ENCODE measurements at regions not wholly inside any gene's neighbourhood (a gene's known extent, or its start where the extent isn't known, plus 50 kb on each side); places are given as distances from the start of the nearest gene placed in this dataset.
"Not testable (repeated sequence)": the region's sequence is repeated elsewhere in the genome, so short reads cannot be mapped to it uniquely, and the experiment has no call there.

DNA sequence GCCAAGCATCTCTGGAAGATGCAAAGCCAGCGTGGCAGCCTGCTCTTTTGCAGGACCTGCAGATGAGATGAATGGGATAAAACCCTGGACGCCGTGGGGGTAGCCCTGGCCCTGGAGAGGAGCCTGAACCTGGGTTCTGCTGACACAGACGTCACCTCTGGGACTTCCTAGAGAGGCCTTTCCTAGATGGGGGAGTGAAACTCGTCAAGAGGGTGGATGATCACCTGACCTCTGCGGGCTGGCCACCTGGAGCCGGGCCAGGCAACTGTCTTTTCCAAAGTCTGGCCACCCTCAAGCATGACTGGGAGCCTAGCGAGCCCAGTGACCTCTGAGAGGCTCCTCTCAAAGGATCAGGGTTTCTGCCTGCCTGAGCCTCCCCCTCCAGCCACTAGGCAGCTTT lies 529.0 kb downstream of the KCNJ18 start:
- Mint-ChIP-seq H3K27ac (no peak overlapping the region), H3K36me3 (no peaks in the 10 kb centered on the region), H3K4me1 (no peaks in the 10 kb centered on the region), H3K9me3 (peaks cover 16 to 72% (median 40%) of the 10 kb centered on the region in 7 donors), H3K27me3 (ENCODE audit: low read depth in 3 of 3) (peaks cover 0 to 1% (median 0%) of the 10 kb centered on the region in 3 donors), H3K4me3 (no peak overlapping the region)
- H3K4me2 ChIP-seq (replicated peaks; ENCODE audit: extremely low read depth, low read length, poor library complexity, severe bottlenecking) = no peak overlapping the region
- no peak for DNase-seq
- H3K4me3 ChIP-seq (replicated peaks in 1 of 3; ENCODE audit: low read depth in 2 of 3, low read length in 3 of 3) = no peak overlapping the region
- H3K9ac ChIP-seq (ENCODE audit: insufficient read depth, low read length, poor library complexity, severe bottlenecking) = no peak overlapping the region
- no peaks in the 10 kb centered on the region for H3K79me2 ChIP-seq (ENCODE audit: insufficient read depth, low read length)
- TF ChIP-seq, protein P1, sequence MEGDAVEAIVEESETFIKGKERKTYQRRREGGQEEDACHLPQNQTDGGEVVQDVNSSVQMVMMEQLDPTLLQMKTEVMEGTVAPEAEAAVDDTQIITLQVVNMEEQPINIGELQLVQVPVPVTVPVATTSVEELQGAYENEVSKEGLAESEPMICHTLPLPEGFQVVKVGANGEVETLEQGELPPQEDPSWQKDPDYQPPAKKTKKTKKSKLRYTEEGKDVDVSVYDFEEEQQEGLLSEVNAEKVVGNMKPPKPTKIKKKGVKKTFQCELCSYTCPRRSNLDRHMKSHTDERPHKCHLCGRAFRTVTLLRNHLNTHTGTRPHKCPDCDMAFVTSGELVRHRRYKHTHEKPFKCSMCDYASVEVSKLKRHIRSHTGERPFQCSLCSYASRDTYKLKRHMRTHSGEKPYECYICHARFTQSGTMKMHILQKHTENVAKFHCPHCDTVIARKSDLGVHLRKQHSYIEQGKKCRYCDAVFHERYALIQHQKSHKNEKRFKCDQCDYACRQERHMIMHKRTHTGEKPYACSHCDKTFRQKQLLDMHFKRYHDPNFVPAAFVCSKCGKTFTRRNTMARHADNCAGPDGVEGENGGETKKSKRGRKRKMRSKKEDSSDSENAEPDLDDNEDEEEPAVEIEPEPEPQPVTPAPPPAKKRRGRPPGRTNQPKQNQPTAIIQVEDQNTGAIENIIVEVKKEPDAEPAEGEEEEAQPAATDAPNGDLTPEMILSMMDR (IDR thresholded peaks at IDR 0.05) = no peak
- peaks cover 47 to 63% of the 10 kb centered on the region in 2 donors for H3K9me3 ChIP-seq (replicated peaks in 1 of 2; ENCODE audit: control insufficient read depth in 1 of 2, insufficient read depth in 1 of 2, low read length in 2 of 2)
- H3K4me1 ChIP-seq (ENCODE audit: control insufficient read depth in 1 of 2, insufficient read depth in 2 of 2, low read length in 2 of 2) = no peaks in the 10 kb centered on the region
- no peaks in the 10 kb centered on the region for H4K20me1 ChIP-seq (ENCODE audit: insufficient read depth, low read length)
- no peak overlapping the region for H2AFZ ChIP-seq (ENCODE audit: insufficient read depth, low read depth, low read length, poor library complexity, severe bottlenecking)
- H3K27me3 ChIP-seq (ENCODE audit: control insufficient read depth in 2 of 2, insufficient read depth in 2 of 2, low read length in 2 of 2) = no peaks in the 10 kb centered on the region
- intact Hi-C loops (cut with micrococcal nuclease) = loop anchor here in 1 of 2 donors (10.0 kb wide), 1 partner anchor 67 kb away; no protein-coding TSS in a partner anchor
- no peak overlapping the region for H3K27ac ChIP-seq (ENCODE audit: low read depth in 1 of 2, low read length in 2 of 2)
- no peaks in the 10 kb centered on the region for H3K36me3 ChIP-seq (replicated peaks in 1 of 2; ENCODE audit: control insufficient read depth in 1 of 2, insufficient read depth in 2 of 2, low read length in 2 of 2)
- WGBS (ENCODE audit: insufficient coverage) = 81% methylated on average over 4 of the region's 8 CpGs

DNA sequence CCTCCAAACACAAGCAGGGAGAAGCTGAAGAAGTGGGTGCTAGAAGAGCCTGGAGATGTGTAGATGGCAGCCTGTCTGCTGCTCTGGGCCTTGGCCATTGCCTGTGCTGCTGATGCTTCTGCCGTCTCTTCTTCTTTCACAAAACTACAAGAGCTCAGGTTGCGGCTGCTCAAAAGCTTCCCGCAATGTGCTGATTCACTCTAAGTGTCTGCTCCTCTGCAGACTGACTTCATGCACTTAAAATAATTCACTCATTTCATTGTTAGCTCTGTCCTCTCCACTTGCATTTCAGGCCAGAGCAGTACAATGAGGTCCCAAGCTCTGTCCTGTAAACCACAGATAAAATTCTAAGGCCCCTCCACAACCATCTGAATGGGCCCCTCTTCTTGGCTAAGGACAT lies 534.2 kb downstream of the KCNJ18 start:
- not testable (repeated sequence) for H3K27me3 ChIP-seq (ENCODE audit: control insufficient read depth in 2 of 2, insufficient read depth in 2 of 2, low read length in 2 of 2); H3K4me3 Mint-ChIP-seq; H3K4me3 ChIP-seq (replicated peaks in 1 of 3; ENCODE audit: low read depth in 2 of 3, low read length in 3 of 3); H3K4me1 Mint-ChIP-seq; H3K4me1 ChIP-seq (ENCODE audit: control insufficient read depth in 1 of 2, insufficient read depth in 2 of 2, low read length in 2 of 2); H3K27me3 Mint-ChIP-seq (ENCODE audit: low read depth in 3 of 3); H4K20me1 ChIP-seq (ENCODE audit: insufficient read depth, low read length); H3K27ac ChIP-seq (ENCODE audit: low read depth in 1 of 2, low read length in 2 of 2); H3K79me2 ChIP-seq (ENCODE audit: insufficient read depth, low read length); DNase-seq; H2AFZ ChIP-seq (ENCODE audit: insufficient read depth, low read depth, low read length, poor library complexity, severe bottlenecking); H3K4me2 ChIP-seq (replicated peaks; ENCODE audit: extremely low read depth, low read length, poor library complexity, severe bottlenecking); H3K36me3 Mint-ChIP-seq; H3K36me3 ChIP-seq (replicated peaks in 1 of 2; ENCODE audit: control insufficient read depth in 1 of 2, insufficient read depth in 2 of 2, low read length in 2 of 2); H3K27ac Mint-ChIP-seq; H3K9ac ChIP-seq (ENCODE audit: insufficient read depth, low read length, poor library complexity, severe bottlenecking)
- peaks cover 8 to 84% (median 42%) of the 10 kb centered on the region in 7 donors for H3K9me3 Mint-ChIP-seq
- 91% methylated on average over 3 of the region's 3 CpGs for WGBS (ENCODE audit: insufficient coverage)
- peaks cover 46 to 69% of the 10 kb centered on the region in 2 donors for H3K9me3 ChIP-seq (replicated peaks in 1 of 2; ENCODE audit: control insufficient read depth in 1 of 2, insufficient read depth in 1 of 2, low read length in 2 of 2)
- intact Hi-C loops (cut with micrococcal nuclease) = loop anchor here in 1 of 2 donors (10.0 kb wide), 1 partner anchor 72 kb away; no protein-coding TSS in a partner anchor

DNA sequence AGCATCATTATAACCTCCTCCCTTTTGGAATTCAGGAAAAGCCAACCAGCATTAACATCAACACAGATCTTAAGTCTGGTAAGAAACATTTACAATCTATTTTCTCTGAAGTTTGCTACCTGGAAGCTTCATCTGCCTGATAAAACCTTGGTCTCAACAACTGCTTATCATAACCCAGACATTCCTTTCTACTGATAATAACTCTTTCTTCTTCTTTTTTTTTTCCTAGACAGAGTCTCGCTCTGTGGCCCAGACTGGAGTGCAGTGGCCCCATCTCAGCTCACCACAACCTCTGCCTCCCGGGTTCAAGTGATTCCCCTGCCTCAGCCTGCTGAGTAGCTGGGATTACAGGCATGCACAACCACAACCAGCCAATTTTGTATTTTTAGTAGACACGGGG lies 534.6 kb downstream of the KCNJ18 start:
- not testable (repeated sequence) for H3K27ac Mint-ChIP-seq; H3K4me3 Mint-ChIP-seq; H2AFZ ChIP-seq (ENCODE audit: insufficient read depth, low read depth, low read length, poor library complexity, severe bottlenecking); H4K20me1 ChIP-seq (ENCODE audit: insufficient read depth, low read length); H3K79me2 ChIP-seq (ENCODE audit: insufficient read depth, low read length); H3K36me3 ChIP-seq (replicated peaks in 1 of 2; ENCODE audit: control insufficient read depth in 1 of 2, insufficient read depth in 2 of 2, low read length in 2 of 2); H3K27me3 ChIP-seq (ENCODE audit: control insufficient read depth in 2 of 2, insufficient read depth in 2 of 2, low read length in 2 of 2); H3K4me1 ChIP-seq (ENCODE audit: control insufficient read depth in 1 of 2, insufficient read depth in 2 of 2, low read length in 2 of 2); H3K27ac ChIP-seq (ENCODE audit: low read depth in 1 of 2, low read length in 2 of 2); H3K36me3 Mint-ChIP-seq; H3K9ac ChIP-seq (ENCODE audit: insufficient read depth, low read length, poor library complexity, severe bottlenecking); H3K4me2 ChIP-seq (replicated peaks; ENCODE audit: extremely low read depth, low read length, poor library complexity, severe bottlenecking); DNase-seq; H3K4me1 Mint-ChIP-seq; H3K27me3 Mint-ChIP-seq (ENCODE audit: low read depth in 3 of 3); H3K4me3 ChIP-seq (replicated peaks in 1 of 3; ENCODE audit: low read depth in 2 of 3, low read length in 3 of 3)
- H3K9me3 Mint-ChIP-seq = peaks cover 8 to 81% (median 44%) of the 10 kb centered on the region in 7 donors
- intact Hi-C loops (cut with micrococcal nuclease) = loop anchor here in 1 of 2 donors (10.0 kb wide), 1 partner anchor 72 kb away; no protein-coding TSS in a partner anchor
- H3K9me3 ChIP-seq (replicated peaks in 1 of 2; ENCODE audit: control insufficient read depth in 1 of 2, insufficient read depth in 1 of 2, low read length in 2 of 2) = peaks cover 44 to 69% of the 10 kb centered on the region in 2 donors
- WGBS (ENCODE audit: insufficient coverage) = 100% methylated on average over 1 of the region's 3 CpGs

DNA sequence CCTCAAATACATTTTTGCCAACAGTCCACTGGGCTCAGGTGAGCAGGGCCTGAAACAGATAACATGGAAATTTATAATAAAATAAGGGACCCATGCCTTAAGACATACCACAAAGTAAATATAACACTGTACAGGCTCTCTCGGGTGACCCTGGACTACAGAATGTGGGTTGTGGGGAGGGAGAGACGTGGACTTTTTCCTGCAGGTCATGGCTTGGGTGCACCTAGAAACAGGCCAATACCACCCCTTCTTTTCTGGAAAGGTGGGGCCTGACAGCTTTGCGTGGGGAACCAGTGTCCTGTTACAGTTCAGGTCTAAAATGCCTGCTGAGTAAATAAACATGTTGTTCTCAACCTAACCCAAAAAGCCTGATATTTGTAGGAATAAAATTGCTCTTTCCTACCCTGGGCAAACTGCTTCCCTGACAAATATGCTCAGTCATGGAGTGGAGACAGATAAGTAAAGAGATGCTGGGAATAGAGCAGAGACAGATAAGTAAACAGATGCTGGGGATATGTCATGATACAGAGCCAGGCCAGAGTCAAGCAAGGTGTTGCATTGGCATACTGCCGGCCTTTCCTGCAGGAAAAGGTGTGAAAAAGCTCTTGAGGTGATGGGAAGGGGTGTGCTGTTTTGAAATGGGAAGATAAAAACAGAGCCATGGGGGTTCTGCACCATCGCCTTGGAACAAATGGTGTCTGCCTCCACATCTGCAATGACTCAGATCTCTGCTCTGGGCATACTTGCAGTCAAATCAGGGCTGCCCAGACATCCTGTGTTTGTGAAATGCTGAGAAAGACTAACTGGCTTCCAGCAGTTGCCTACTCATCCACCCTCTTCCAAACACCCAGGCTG lies 535.6 kb downstream of the KCNJ18 start:
- H3K27ac ChIP-seq (ENCODE audit: low read depth in 1 of 2, low read length in 2 of 2); H3K27me3 ChIP-seq (ENCODE audit: control insufficient read depth in 2 of 2, insufficient read depth in 2 of 2, low read length in 2 of 2); H3K79me2 ChIP-seq (ENCODE audit: insufficient read depth, low read length); H3K4me1 ChIP-seq (ENCODE audit: control insufficient read depth in 1 of 2, insufficient read depth in 2 of 2, low read length in 2 of 2); H3K36me3 ChIP-seq (replicated peaks in 1 of 2; ENCODE audit: control insufficient read depth in 1 of 2, insufficient read depth in 2 of 2, low read length in 2 of 2); H3K4me3 ChIP-seq (replicated peaks in 1 of 3; ENCODE audit: low read depth in 2 of 3, low read length in 3 of 3); H3K27me3 Mint-ChIP-seq (ENCODE audit: low read depth in 3 of 3); H2AFZ ChIP-seq (ENCODE audit: insufficient read depth, low read depth, low read length, poor library complexity, severe bottlenecking); H3K36me3 Mint-ChIP-seq; H3K9ac ChIP-seq (ENCODE audit: insufficient read depth, low read length, poor library complexity, severe bottlenecking); H3K4me3 Mint-ChIP-seq; H3K27ac Mint-ChIP-seq; DNase-seq; H4K20me1 ChIP-seq (ENCODE audit: insufficient read depth, low read length); H3K4me1 Mint-ChIP-seq; H3K4me2 ChIP-seq (replicated peaks; ENCODE audit: extremely low read depth, low read length, poor library complexity, severe bottlenecking): not testable (repeated sequence)
- 45% methylated on average over 2 of the region's 5 CpGs for WGBS (ENCODE audit: insufficient coverage)
- intact Hi-C loops (cut with micrococcal nuclease) = loop anchor here in 1 of 2 donors (10.0 kb wide), 1 partner anchor 73 kb away; no protein-coding TSS in a partner anchor
- H3K9me3 Mint-ChIP-seq = peaks cover 8 to 71% (median 44%) of the 10 kb centered on the region in 7 donors
- peaks cover 48 to 60% of the 10 kb centered on the region in 2 donors for H3K9me3 ChIP-seq (replicated peaks in 1 of 2; ENCODE audit: control insufficient read depth in 1 of 2, insufficient read depth in 1 of 2, low read length in 2 of 2)

Measured in CD14-positive monocyte (primary cell).